GM18873 (cell line): ENCODE measurements at regions not wholly inside any gene's neighbourhood (a gene's known extent, or its start where the extent isn't known, plus 50 kb on each side); places are given as distances from the start of the nearest gene placed in this dataset.
"Not testable (repeated sequence)": the region's sequence is repeated elsewhere in the genome, so short reads cannot be mapped to it uniquely, and the experiment has no call there.

Experiments used
- ATAC-seq: cut with Tn5 transposase; IDR thresholded peaks from one replicate; pipeline ENCODE4 v1.9.1; 2021; ENCODE audit warnings: mild to moderate bottlenecking, moderate library complexity, moderate number of reproducible peaks; ENCODE audit not compliant: unreplicated experiment, low FRiP score

- no peak for ATAC-seq
These were observed 418.0 kb upstream of the UBE2E3 start for GRCh38 chr2:180562378-180562777.

GRCh38 chr2:180559771-180560170 is 420.6 kb upstream of the UBE2E3 start:
- no peak for ATAC-seq

DNA sequence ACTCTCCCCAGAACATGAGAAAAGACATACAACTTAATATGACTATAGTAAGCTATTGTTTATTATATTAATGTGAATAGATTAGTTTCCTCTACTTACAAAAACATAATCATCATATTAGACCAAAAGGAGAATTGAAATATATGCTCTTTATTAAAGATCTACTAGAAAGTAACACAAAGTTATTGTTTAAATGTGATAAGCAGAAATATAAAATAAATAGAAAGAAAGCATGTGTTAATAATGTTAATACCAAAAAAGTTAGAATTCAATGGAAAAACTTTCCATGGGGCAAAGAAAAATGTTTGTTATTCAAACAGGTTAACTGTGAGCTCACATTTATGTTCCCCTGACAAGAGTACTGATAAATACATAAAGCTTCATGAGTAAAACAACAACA is 421.4 kb upstream of the UBE2E3 start:
- ATAC-seq, result no peak

GRCh38 chr2:180555391-180555965 is 424.9 kb upstream of the UBE2E3 start:
- ATAC-seq, result no peak

DNA sequence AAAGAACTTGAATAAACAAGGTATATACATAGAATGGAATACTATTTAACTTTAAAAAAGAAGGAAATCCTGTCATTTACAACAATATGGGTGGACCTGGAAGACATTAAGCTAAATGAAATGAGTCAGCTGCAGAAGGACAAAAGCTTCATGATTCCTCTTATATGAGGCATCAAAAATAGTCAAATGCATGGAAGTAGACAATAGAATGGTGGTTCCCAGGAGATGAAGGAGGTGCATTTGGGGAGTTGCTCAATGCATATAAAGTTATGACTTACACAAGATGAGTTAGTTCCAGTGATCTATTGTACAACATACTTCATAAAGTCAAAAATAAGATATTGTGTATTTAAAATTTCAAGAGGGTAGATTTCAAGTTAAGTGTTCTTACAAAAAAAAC is 426.1 kb upstream of the UBE2E3 start:
- no peak for ATAC-seq

DNA sequence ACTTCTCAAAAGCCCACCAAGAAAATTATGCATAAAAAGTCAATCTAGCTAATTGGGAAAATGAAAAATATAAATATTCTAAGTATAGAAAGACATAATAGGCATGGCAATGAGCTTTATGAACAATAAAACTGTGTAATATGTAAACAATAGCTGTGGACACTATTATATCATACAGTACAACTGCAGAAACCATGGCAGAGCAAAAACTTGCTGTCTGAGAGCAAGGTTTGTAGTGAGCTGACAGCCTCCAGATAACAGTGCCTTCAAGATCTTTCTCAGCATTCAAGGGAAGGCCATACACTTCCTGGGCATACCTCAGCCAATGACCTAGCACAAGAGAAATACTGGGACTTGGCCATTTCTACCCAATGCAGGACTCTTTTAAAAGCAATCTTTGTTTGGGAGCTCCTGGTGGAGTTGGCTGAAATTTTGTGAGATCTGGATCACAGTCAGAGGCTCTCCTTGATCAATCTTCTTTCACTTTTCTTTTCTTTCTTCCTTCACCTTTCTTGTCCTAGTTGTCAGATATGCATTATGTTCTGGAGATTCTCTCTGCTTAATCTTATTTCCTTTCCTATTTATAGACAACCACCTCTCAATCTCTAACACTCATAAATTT is 427.2 kb upstream of the UBE2E3 start:
- no peak for ATAC-seq

- ATAC-seq, result no peak
These were observed 437.9 kb upstream of the UBE2E3 start for GRCh38 chr2:180542511-180542910.

GRCh38 chr2:180540761-180541160 is 439.6 kb upstream of the UBE2E3 start:
- ATAC-seq, result no peak

DNA sequence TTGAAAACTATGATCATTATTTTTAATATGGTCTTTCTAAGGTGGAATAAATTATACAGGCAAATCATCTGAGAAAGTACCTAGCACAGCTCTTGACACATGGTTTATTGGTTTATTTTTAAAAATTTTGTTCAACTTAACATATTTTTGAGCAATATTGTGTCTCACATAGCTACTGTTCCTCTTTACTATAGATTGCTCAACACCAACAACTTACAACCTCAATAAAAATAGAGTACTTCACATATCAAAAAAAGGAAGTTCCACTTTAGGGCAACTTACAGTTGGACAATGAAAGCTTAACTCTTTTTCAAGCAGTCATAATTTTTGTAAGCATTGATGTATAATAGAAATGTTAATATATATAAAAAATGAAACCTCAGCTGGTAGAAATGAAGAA is 440.9 kb upstream of the UBE2E3 start:
- no peak for ATAC-seq

DNA sequence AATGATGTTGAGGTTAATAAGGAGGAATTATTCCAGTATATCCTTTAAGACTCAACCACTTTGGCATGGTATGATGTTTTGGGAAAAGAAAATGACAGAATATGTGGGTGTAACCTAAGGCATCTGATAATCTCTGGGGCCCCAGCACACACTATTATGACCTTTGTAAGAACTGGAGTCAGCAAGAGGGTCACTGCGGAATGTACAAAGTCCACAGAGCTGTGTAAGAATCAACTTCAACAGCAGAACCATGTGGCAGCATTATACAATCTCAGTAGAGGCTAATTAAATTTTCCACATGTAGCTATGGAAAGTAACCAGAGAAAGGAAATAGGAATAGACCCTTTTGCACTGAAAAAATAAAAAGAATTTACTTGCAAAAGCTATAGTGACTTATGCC is 445.1 kb upstream of the UBE2E3 start:
- ATAC-seq, result no peak

- ATAC-seq, result not testable (repeated sequence)
These were observed 448.6 kb upstream of the UBE2E3 start for GRCh38 chr2:180531787-180532186.

DNA sequence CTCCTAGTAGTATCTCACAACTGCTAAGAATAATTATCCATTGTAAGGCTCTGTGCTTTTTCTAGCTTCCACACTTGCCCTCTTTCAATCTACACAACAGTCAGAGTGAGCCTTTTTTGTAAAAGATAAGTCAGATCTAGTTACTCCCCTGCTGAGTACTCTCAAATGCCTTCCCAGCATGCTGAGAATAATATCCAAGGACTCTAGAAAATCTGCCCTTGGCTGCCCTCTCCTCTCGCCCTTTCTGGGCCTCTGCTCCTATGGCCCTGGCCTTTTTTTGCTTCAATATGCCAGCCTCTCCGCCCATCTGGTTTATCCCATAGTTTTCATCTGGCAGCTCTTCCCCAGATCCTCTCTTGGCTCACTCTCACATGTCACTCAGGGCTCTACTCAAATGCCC is 455.9 kb upstream of the UBE2E3 start:
- ATAC-seq, result no peak

DNA sequence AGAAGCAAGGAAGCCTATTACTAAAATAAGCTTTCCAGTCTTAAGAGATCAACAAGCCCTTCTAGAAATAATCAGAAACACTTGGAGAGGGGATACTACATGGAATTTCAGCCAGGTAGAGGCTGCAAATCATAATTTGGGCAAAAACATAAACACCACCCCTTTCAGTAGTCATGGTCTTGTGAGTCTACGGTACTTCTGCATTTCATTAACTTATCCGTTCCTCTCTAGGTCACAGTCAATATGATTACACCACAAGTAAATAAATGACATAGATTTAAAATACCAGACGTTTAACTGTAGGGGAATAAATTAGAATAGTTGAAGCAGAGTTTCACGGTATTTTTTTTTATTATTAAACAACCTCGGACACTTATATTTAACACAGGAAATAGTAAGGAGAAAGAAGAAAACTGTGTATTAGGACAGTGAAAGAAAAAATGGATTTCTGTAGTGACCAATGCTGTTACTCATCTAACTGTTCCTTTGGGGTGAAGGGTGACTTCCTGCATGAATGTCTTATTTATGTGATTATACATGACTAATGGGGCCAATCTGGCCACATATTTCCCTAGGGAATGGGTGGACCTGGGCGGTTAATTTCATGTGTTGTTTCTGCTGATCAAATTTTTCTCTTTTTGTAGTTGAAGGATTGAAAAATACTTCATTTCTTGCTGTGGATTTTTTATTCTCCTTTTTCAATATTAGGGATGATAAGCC is 456.6 kb upstream of the UBE2E3 start:
- ATAC-seq, result no peak

GRCh38 chr2:180520921-180521581 is 459.4 kb upstream of the UBE2E3 start:
- ATAC-seq, result no peak

DNA sequence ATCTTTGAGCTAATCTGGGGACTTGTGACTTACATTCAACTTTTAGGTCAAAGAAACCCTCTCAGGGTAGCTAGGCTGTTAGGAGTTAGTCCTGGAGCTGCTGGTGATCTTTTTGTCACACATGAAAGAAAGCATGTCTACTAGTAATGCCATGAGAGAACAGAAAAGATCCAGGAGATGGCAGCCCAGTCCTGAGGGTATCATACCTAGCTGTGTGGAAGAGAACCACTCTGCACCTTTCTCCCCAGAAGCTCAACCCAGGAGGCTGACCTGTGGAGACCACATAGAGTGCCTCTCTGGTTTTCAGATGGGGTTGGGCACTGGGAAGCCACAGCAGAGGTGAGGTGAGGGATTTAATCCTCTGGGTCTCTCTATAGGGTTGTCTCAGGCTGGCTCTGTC is 460.2 kb upstream of the UBE2E3 start:
- ATAC-seq, result no peak

GRCh38 chr2:180519276-180519675 is 461.1 kb upstream of the UBE2E3 start:
- ATAC-seq, result no peak

- no peak for ATAC-seq
These were observed 464.2 kb upstream of the UBE2E3 start for GRCh38 chr2:180516232-180516631.

DNA sequence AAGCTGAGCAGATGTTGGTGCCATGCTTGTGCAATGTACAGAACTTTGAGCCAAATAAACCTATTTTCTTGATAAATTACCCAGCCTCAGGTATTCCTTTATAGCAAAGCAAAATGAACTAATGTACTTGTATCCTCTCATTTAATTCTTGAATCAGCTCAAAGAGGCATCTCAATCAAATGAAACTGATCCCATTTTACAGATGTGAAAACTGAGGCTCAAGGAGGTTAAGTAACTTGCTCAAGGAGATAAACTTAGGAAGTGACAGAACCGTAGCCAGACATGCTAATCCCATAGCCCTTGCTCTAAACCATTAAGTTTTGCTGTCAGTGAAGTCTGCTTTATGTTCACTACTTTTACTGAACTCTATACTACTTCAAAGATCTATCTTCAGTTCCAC is 467.0 kb upstream of the UBE2E3 start:
- no peak for ATAC-seq

- ATAC-seq, result no peak
These were observed 471.9 kb upstream of the UBE2E3 start for GRCh38 chr2:180508458-180508857.

GRCh38 chr2:180507028-180507427 is 473.4 kb upstream of the UBE2E3 start:
- ATAC-seq, result no peak

GRCh38 chr2:180505203-180505602 is 475.2 kb upstream of the UBE2E3 start:
- no peak for ATAC-seq
